ENCODE measurements at regions not wholly inside any gene's neighbourhood (a gene's known extent, or its start where the extent isn't known, plus 50 kb on each side); places are given as distances from the start of the nearest gene placed in this dataset.
"Not testable (repeated sequence)": the region's sequence is repeated elsewhere in the genome, so short reads cannot be mapped to it uniquely, and the experiment has no call there.

DNA sequence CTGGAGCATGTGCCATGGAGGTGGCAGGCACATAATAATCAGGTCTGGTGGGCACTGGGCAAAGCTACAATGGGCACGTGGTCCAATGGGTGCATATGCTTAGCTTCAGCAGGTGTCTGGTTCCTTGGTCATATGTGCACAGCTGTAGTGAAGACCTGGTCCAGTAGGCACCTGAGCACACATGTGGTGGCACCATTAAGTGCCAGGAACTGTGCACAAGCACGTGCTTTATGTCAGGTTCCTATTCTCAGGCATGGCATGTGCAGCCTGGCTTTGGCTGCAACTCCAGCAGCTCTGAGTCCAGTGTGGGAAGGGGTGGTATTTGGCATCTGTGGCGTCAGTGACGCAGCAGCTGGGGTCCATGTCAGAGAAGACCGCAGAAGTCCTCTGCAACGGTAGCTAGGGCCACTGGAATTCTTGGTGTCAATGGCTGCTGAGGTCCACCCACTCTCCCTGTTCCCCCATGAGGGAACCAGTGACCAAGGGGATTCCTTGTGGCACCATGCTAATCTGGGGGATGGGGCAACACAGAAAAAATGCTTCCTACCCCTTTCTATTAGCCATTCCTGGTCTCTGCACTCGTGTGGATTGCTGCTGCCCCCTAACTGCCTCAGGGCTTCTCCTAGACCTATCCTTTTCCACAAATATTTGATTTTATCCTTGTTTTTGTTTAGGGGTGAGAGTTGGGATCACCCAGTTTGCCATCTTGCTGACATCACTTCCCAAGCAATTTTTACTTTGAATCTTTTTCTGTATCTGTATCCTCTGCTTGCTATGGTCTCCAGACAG, 262.9 kb upstream of the MAP2 start:
- DNase-seq, result no peak

DNA sequence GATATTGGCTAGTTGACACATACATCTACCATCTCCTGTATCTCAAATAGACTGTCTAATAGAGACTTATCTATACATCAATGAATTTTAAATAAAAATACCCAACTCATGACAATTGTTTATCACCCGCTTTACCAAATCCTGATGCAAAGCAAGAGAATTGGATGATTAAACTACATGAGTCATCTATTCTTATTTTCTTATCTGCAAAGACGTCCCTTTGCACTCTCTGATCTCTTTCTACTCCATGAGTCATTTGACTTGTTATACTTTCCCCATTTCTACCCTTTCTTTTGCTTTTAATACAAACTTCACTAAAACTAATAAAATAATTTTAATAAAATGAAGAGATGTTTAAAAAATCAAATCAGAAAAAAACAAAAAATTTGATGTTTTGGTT, 261.7 kb upstream of the MAP2 start:
- DNase-seq, result no peak

DNA sequence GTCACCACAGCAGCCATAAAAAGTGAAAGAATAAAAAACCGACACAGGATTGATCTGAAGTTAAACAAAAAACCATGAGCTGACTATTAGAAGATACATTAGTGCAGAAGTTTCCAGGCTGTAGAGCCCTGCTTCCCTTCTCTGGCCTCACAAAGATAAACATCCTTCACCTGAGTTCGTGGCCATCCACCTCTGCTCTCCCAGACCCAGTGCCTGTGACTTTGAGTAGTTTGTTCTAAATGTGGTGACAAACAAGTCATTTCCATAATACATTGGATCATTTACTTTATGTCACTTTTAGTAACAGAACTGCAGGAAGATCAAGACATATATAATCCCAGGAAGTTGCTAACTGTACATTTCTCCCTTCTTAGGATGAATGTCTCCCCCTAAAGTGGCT, 241.9 kb upstream of the MAP2 start:
- DNase-seq, result no peak

DNA sequence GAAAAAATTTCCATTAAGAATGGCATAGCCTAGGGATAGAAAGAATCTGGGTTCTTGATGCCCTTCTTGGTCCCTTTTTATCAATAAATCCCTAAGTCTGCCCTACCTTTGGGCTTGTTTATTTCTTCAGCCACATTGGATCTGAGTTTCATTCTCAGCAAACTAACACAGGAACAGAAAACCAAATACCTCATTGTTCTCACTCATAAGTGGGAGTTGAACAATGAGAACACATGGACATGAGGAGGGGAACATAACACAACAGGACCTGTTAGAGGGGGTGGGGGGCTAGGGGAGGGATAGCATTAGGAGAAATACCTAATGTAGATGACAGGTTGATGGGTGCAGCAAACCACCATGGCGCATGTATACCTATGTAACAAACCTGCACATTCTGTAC, 237.0 kb upstream of the MAP2 start:
- DNase-seq, result not testable (repeated sequence)

DNA sequence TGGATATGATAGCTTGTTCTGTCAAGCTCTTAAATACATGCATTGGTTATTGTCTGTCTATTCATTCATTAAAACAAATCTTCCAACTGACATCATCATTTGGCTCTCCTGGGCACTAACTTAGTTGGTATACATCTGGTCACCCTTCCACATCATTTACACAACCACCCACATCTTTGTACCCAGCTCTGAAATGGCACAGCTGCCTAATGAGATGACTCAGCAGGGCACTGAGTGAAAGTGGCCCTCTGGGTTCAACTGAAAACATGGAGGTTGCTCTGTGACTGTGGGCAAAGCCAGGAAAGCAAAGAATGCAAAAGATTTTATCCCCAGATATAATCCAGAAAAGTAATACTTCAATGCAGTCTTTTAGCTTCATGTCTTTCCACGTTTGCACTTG, 234.0 kb upstream of the MAP2 start:
- DNase-seq, result no peak

DNA sequence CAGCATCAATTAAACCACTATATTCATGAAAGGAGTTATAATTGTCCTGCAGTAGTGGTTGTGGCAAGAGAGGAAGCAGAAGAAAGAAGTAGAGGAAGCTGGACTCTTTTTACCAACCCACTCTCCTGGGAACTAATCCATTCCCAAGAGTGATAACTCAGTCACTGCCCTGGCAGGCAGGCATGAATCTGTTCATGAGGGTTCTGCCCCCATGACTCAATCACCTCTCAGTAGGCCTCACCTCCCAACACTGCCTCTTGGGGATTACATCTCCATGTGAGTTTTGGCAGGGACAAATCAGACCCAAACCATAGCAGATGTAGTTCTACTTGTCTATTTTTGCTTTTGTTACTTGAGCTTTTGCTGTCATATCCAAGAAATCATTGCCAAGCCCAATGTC, 232.7 kb upstream of the MAP2 start:
- DNase-seq, result no peak

DNA sequence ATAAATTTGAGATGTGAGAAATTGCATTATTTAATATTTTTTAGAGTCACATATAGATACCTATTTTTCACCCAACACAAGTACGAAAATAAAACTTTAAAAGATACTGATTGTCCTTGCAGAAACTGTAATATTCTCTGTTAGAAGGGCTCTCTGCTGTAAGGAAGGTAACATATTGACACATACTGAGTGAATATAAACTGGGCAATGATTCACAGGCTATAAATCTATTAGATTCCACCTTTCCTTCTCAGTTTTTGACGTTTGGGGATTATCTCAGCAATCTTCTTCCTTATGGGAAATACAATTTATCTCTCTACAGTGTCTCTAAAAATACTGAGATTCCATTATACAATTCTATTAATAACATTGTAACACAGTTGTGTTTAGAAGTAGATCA, 229.1 kb upstream of the MAP2 start:
- no peak for DNase-seq

DNA sequence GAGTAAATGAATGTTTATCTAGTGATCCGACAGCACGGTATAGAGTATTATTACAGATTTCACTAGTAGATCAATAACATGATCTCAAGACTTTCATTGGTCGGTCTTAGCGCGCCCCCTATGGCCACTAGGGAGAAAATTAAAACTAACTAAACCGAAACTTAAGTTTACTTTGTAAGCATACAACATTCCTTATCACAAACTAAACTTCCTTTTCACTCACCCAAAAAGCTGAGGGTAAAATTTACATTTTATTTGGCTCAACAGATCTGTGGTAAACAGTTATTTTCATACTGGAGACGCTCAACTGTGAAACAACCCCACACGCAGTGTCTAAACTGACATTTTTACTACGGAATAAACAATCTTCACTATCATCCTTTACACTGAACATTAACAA, 215.6 kb upstream of the MAP2 start:
- peak in 10 of 56 donors; percentile 0 to 30 (median 10) for DNase-seq

DNA sequence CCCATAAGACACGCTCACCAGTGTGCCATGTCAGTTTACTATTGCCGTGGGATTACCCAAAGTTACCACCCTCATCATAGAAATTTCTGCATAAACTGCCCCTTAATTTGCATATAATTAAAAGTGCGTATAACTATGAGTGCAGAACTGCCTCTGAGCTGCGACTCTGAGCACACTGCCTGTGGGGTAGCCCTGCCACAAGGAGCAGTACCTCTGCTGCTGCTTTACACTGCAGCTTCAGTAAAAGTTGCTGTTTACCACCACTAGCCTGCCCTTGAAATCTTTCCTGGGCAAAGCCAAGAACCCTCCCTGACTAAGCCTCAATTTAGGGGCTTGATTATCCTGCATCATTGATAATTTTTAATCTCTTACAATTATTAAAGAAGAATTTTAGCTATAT, 213.9 kb upstream of the MAP2 start:
- no peak for DNase-seq

DNA sequence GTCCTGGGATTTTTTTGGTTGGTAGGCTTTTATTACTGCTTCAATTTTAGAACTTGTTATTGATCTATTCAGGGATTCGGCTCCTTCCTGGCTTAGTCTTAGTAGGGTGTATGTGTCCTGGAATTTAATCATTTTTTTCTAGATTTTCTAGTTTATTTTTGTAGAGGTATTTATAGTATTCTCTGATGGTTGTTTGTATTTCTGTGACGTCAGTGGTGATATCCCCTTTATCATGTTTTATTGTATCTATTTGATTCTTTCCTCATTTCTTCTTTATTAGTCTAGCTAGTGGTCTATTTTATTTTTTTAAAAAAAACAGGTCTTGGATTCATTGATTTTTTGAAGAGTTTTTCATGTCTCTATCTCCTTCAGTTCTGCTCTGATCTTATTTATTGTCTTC, 193.3 kb upstream of the MAP2 start:
- no peak for DNase-seq

DNA sequence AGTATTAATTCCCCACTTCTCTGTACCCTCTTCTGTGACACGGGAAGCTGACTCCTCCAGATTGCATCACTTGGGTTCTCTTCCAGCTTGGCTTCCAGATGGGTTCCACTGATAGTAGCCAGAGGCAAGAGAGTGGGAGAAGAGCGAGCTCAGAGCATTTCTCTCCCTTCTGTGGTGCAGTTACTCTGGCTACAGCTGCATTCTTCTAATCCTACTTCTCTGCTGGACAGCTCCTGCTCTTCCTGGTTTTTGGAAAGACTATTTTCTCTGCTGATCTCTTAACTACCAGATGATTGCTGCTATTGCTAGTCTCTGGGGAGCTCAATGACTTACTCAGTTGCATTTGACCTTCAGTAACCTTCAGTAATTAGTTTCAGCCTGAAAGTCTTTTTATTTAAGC, 187.5 kb upstream of the MAP2 start:
- DNase-seq, result no peak

DNA sequence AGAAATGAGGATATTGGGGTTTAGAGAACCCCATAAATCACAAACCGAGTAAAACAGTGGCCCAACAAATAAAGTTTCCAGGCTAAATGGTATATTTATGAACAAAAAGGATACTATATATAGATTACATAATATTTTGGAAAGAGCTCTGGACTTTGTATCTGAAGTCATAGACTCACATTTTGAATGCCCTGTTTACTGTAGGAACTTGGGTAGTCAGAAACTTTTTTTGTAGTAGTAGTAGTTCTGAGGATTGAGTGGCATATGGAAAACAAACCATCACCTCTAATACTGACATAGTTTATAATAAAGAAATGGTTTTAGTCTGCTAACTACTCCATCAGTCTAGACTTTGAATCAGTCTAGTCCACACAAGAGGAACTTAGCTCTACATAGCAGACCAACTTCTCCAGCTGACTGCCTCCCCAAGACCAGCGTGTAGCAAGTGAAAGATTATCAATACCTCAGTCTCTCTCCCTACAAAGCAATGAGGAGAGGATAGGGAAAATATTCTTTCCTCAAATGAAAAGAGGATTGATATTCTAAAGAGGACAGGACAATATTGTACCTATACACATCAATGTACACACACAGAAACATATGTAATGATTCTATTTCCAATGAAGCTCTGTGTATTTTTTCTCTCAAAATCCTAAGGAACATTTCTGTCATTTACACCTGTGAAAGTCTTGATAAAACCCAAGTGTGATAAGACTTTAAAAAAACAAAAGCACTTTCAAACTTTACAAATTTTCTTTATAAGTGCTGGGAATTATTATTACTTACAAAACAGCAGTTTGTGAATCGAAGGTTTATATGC, 184.9 kb upstream of the MAP2 start:
- no peak for DNase-seq

DNA sequence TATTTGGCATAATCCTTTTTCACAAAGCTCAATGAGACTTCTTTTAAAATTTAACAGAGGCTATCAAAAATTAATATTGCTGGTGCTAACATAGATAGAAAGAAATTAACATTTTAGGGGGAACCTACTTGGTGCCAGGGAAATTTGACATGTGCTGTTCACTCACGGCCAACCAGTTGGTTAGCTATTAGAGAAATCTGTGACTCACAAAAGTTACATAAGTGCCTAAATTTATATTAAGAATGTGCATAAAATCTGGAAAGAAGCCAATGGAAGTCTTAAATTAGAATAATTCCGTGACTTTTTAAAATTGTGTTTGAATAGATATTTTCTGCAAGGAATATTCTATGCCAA, 184.3 kb upstream of the MAP2 start:
- DNase-seq, result no peak

DNA sequence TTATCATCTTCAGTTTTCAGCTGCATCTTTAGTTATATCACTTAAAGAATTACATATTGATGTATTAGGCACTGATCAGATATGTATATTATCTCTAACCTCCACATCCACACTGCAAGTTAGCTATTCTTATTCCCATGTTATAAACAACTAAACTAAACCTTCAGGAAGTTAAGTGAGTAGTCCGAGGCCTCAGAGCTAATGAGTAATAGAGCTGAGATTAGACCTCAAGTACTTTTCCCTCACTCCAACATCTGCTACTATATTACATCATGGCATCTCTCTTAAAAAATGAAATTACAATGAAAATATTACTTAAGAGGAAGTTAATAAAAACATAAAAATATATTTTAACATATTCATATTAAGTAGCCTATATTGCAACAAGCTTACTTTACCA, 183.6 kb upstream of the MAP2 start:
- no peak for DNase-seq

DNA sequence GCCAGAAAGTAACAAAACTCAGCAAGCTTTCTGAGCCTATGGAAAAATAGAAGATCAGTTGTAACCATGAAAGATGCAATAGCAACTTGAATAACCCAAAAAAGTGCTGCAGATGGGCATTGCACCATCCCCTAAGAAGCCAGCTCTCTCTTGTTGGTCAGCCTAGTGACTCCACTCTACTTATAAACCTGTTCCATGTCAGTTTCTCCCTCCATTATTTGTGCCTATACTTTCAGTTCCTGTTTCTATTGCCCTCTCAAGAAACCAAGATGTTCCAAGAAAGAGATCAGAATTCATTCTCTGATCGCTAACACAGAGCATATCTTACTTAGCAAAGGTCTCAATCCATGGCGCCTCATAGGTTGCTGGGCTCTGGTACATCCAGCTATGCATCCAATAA, 170.3 kb upstream of the MAP2 start:
- DNase-seq, result no peak

DNA sequence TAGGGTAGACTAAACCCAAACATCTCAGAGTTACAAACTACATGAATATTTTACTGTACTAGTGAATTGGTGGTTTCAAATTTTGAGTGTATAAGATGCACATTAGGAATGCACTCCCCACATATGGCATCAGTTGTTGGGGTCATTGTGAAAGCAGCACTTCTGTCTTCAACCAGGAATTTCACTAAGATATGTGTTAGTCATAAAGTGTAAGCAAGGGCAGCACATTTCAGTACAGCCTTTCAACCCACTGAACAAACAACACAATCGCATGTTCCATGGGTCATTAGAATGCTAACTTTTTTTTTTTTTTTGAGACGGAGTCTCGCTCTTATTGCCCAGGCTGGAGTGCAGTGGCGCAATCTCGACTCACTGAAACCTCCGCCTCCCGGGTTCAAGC, 164.1 kb upstream of the MAP2 start:
- DNase-seq, result no peak

DNA sequence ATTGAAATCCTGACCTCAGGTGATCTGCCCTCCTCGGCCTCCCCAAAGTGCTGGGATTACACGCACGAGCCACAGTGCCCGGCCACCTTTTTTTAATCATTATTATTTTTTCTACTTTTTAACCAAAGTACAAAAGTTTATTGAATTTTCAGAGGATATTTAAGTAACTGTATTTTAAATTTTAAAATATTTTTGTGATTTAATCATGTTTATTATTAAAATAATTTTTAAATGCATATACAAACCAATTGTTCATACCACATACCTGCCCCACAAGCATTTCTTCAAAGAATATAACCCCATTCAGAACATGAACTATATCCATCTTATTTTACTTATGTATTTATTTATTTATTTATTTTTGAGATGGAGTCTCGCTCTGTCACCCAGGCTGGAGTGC, 163.6 kb upstream of the MAP2 start:
- DNase-seq, result no peak

DNA sequence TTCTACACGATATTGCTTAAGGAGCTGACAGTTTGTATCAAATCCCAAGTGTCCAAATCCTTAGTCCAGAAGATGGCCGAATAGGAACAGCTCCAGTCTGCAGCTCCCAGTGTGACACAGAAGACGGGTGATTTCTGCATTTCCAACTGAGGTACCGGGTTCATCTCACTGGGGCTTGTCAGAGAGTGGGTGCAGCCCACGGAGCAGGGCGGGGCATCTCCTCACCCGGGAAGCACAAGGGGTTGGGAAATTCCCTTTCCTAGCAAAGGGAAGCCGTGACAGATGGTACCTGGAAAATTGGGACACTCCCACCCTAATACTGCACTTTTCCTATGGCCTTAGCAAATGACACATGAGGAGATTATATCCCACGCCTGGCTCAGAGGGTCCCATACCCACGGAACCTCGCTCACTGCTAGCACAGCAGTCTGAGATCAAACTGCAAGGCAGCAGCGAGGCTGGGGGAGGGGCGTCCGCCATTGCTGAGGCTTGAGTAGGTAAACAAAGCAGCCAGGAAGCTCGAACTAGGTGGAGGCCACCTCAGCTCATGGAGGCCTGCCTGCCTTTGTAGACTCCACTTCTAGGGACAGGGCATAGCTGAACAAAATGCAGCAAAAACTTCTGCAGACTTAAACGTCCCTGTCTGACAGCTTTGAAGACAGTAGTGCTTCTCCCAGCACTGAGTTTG, 162.3 kb upstream of the MAP2 start:
- not testable (repeated sequence) for DNase-seq

DNA sequence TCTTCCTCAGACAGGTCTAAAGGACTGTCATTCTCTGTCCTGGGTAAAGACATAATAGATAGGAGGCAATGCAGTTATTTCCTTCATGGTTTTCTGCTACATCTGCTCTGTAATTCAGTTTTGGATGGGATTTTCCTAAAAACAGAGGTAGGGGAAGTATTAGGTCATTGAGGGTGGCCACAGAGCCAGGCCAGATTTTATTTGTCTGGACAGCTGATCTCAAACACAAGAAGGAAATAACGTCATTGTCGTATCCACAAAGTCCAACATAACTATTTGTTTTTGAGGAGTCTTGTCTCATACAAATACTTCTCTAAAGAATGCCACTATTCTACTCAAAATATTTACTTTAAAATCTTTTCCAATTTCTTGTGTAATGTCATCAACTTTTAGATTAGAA, 154.8 kb upstream of the MAP2 start:
- DNase-seq, result no peak

DNA sequence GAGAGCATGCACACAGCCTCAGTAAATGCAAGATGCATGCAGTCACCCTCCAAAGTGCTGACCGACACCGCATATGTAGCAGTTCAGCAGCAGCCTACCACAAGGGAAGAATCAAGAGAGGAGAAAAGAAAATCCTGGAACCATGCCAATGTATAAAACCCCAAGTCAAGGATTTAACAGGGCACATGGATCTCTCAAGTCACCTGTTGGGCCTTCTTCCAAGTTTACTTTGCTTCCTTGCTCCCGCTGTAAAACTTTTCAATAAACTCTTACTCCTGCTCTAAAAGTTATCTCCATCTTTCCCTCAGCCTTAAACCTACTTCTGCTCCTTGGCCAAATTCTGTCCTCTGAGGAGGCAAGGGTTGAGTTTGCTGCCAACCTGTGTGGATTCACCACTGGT, 147.8 kb upstream of the MAP2 start:
- no peak for DNase-seq

DNA sequence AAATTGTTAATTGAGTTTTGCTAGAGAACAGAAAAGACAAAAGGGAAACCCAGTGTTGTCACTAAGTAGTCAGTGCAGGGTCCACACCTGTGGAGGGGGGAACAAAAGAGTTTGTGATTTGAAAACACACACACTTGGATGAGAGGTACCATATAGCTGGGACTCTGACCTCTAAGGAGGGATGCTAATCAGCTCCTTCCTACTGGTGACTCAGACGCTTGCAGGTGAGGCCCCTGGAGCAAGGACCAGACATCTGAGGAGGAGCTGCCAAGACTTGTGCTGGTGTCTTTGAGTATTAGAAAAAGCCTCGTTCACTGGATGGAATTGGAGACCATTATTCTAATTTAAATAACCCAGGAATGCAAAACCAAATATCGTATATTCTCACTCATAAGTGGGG, 146.4 kb upstream of the MAP2 start:
- DNase-seq, result no peak

DNA sequence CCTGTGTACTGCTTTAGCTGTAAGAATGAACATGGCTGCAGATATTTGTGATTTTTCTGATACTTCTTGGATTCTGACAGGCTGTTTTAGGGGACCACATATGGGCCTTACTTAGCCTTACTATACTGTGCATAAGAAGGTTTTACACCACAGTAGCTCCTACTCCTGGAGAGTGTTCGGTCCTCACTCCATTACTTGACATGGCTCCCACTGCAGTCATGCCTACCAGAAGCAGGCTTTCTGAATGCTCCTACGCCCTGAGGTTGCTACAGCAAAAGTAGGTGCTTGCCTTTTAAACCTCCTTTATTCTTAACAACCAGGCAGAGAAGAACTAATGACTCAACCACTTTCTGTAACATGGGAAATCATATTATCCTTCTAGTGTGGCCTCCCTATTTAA, 125.2 kb upstream of the MAP2 start:
- DNase-seq, result no peak

DNA sequence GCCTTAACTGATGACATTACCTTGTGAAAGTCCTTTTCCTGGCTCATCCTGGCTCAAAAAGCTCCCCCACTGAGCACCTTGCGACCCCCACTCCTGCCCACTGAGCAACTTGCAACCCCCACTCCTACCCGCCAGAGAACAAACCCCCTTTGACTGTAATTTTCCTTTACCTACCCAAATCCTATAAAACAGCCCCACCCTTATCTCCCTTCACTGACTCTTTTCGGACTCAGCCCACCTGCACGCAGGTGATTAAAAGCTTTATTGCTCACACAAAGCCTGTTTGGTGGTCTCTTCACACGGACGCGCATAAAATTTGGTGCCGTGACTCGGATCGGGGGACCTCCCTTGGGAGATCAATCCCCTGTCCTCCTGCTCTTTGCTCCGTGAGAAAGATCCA, 124.4 kb upstream of the MAP2 start:
- DNase-seq, result not testable (repeated sequence)
